Activated CD4-positive, alpha-beta memory T cell treated with anti-CD3 and anti-CD28 coated beads for 36 hours (primary cell): ENCODE measurements at regions not wholly inside any gene's neighbourhood (a gene's known extent, or its start where the extent isn't known, plus 50 kb on each side); places are given as distances from the start of the nearest gene placed in this dataset.

Source experiments
- CTCF ChIA-PET: fragments of 350-600 bp; sonication (Branson Sonifier 250); formaldehyde crosslinking; loops from one replicate; lab custom pipeline; 2021; ENCODE audit warnings: antibody characterized with exemption, inconsistent platforms; lab: Charles Lee
- POLR2A ChIA-PET: fragments of 350-600 bp; sonication (Branson Sonifier 250); formaldehyde crosslinking; loops from one replicate; lab custom pipeline; 2021; ENCODE audit warnings: antibody characterized with exemption; lab: Charles Lee
- DNase-seq: peaks from one replicate; pipeline ENCODE4 v3.0.0-alpha.2; 2020
- H3K27ac Mint-ChIP-seq: one replicate; pipeline ENCODE4 v1.8.0; 2021; ENCODE audit warnings: mixed read lengths
- H3K27me3 Mint-ChIP-seq: one replicate; pipeline ENCODE4 v1.8.0; 2021; ENCODE audit warnings: mixed read lengths
- H3K36me3 Mint-ChIP-seq: one replicate; pipeline ENCODE4 v1.8.0; 2021; ENCODE audit warnings: mixed read lengths
- H3K4me1 Mint-ChIP-seq: one replicate; pipeline ENCODE4 v1.8.0; 2021; ENCODE audit warnings: low read depth, mixed read lengths
- H3K4me3 Mint-ChIP-seq: one replicate; pipeline ENCODE4 v1.8.0; 2021; ENCODE audit warnings: mild to moderate bottlenecking, mixed read lengths
- H3K9me3 Mint-ChIP-seq: one replicate; pipeline ENCODE4 v1.8.0; 2021; ENCODE audit warnings: mixed read lengths
- intact Hi-C: fragments of 100-400 bp; cut with micrococcal nuclease; formaldehyde crosslinking; loops from one replicate; pipeline ENCODE4 v1.15.1; 2023

DNA sequence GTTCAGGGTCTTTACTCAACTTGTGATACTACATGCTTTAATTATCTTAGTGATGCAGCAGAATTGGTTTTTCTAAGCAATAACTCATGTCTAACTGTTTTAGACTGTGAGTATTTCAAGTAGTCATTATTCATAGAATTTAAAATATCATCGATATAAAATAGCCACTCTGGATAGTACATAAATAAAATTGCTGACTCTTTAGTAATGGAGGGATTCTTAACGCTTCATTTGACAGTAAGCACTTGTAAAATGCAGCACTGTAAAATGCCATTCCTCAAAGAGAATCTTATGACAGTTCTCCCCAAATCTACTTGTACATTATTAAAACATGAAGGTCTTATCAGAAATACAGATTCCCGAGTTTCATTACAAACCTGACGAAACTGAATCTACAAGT, 262.8 kb upstream of the LRFN5 start:
- Mint-ChIP-seq H3K9me3 (peaks cover 2% of the 10 kb centered on the region), H3K27ac (no peak overlapping the region), H3K36me3 (no peaks in the 10 kb centered on the region), H3K4me3 (no peak overlapping the region), H3K27me3 (no peaks in the 10 kb centered on the region), H3K4me1 (no peaks in the 10 kb centered on the region)
- ChIA-PET POLR2A (no interaction called here), CTCF (no interaction called here)
- DNase-seq: no peak
- intact Hi-C loops: no loop called here

DNA sequence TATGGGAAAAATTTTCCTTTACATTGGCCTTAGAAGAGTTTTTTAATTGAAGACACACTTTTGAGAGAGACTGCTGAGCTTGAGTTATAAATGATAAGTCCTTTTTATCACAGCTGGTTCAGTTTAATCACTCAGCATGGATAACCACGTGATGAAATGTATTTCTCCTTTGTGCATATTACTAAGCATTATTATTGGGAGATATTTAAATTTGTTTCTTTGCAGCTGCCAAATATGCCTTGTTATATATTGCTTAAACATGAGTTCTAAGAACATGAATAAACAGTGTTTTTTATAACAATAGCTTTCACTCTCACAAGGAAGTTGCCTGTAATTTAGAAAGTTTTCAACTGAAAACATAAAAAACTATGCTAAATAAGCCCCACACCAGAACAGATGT, 293.5 kb upstream of the LRFN5 start:
- no peak for DNase-seq
- CTCF ChIA-PET: no interaction called here
- H3K4me1 Mint-ChIP-seq: no peaks in the 10 kb centered on the region
- H3K4me3 Mint-ChIP-seq: no peak overlapping the region
- no peak overlapping the region for H3K27ac Mint-ChIP-seq
- H3K27me3 Mint-ChIP-seq: no peaks in the 10 kb centered on the region
- H3K9me3 Mint-ChIP-seq: peaks cover 8% of the 10 kb centered on the region
- intact Hi-C loops: no loop called here
- POLR2A ChIA-PET: no interaction called here
- no peaks in the 10 kb centered on the region for H3K36me3 Mint-ChIP-seq

DNA sequence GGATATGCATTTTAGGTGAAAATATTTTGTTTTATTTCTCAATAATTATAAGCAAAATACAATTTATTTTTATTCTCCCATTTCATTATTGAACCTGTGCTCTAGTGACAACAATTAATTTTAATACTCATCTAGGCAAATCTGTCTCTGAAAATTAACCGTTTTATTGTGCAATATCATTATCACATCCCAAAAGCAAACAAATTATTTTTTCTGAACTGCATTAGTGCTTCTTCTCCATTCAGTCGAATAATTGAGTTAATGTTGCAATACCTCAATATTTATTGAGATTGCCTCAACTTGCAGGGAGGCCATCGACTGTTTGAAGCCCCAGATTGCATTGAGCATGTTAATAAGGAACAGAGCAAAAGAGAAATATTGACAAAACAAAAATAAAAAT, 303.2 kb upstream of the LRFN5 start:
- H3K36me3 Mint-ChIP-seq: no peaks in the 10 kb centered on the region
- POLR2A ChIA-PET: no interaction called here
- intact Hi-C loops: no loop called here
- H3K4me1 Mint-ChIP-seq: no peaks in the 10 kb centered on the region
- CTCF ChIA-PET: no interaction called here
- no peak for DNase-seq
- no peaks in the 10 kb centered on the region for H3K9me3 Mint-ChIP-seq
- H3K4me3 Mint-ChIP-seq: no peak overlapping the region
- H3K27me3 Mint-ChIP-seq: no peaks in the 10 kb centered on the region
- H3K27ac Mint-ChIP-seq: no peak overlapping the region

DNA sequence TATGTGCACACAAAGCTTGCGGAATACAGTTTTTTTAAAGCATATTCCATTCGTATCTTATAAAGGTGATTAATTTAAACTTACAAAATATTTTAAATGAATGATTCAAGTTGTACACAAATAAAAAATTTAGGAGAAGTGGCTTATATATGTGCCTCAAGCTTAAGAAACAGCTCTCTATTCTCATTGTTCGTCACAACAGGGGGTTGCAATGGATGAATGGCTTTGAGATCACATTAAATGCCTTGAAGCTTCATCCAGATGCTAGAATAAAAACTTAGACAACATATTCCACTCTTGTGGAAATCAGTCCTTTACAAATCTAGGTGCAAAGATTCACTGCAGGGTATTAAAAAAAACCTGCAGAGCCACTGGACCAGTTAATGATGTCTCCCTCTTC, 303.9 kb upstream of the LRFN5 start:
- intact Hi-C loops: no loop called here
- H3K4me3 Mint-ChIP-seq: no peak overlapping the region
- POLR2A ChIA-PET: no interaction called here
- no peaks in the 10 kb centered on the region for H3K4me1 Mint-ChIP-seq
- no peak overlapping the region for H3K27ac Mint-ChIP-seq
- CTCF ChIA-PET: no interaction called here
- no peaks in the 10 kb centered on the region for H3K9me3 Mint-ChIP-seq
- no peaks in the 10 kb centered on the region for H3K36me3 Mint-ChIP-seq
- DNase-seq: no peak
- no peaks in the 10 kb centered on the region for H3K27me3 Mint-ChIP-seq

DNA sequence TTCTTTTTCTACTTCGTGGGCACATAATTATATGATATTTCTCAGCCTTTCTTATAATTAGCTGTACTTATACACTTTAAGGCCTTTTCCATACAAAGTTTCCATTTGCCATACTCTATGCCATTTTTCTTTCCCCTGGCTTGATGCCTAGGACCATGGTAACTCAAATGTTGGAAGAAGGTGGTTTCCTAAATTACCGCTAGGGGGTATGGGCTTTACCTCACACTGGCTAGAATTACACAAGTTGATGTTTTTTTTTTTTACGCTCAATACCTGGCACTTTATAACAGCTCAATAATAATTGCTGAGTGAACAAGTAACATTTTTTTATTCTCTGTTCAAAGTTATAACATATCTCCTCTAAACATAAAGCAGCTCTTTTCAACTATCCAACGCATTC, 306.8 kb upstream of the LRFN5 start:
- Mint-ChIP-seq H3K4me1 (no peaks in the 10 kb centered on the region), H3K9me3 (no peaks in the 10 kb centered on the region), H3K36me3 (no peaks in the 10 kb centered on the region), H3K27ac (no peak overlapping the region), H3K4me3 (no peak overlapping the region), H3K27me3 (no peaks in the 10 kb centered on the region)
- intact Hi-C loops: no loop called here
- ChIA-PET POLR2A (no interaction called here), CTCF (no interaction called here)
- DNase-seq: no peak

DNA sequence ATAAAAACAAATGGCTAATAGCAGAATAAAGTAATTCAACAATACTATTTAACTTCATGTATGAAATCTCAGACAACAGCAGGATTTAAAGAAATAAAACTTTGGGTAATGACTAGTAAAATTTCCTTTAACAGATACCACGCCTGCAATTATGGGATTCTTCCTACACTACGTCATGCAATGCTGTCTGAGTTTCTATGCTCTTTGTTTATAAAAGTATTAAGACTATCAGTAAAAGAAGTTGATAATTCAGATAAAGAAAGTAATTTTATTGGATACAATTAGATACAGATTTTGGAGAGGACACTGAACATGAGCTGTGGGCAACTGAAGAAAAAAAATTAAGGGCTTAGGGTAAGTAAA, 308.4 kb upstream of the LRFN5 start:
- no peak overlapping the region for H3K4me3 Mint-ChIP-seq
- no peaks in the 10 kb centered on the region for H3K4me1 Mint-ChIP-seq
- no peak overlapping the region for H3K27ac Mint-ChIP-seq

DNA sequence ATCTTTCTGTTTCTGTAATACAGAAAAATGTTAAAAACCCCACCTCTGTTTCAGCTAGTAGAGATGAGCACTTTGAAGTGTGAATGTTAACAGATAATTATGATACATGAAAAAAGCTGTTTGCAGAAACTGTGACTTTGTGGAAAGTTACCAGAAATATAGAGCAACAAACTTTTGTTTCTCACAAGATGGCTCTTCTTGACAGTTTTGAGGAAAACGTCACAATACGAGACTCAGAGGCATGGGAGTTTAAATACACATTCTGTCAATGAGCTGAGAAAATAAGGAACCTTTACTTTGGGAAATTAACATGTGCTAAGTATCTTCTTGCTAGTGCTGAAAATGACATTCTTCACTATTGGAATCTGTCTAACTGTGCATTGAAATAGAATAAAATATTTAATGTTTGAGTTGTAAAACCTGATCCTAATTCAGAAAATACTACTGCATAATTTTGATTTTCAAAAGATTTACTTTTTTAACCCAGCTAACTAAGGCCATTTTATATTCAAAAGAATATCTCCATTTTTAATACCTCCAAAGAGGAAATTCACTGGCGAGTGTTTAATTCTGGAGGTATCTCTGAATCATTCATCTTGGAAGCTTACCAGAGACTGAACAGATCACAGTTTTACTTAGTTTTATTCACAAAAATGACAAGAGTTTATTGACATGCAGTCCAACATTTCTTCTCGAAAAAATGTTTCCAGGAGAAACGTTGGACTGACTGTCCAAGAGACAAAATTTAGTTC, 308.9 kb upstream of the LRFN5 start:
- Mint-ChIP-seq H3K9me3 (peaks cover 6% of the 10 kb centered on the region), H3K4me3 (no peak overlapping the region), H3K27me3 (no peaks in the 10 kb centered on the region), H3K27ac (no peak overlapping the region), H3K4me1 (no peaks in the 10 kb centered on the region), H3K36me3 (no peaks in the 10 kb centered on the region)
- no peak for DNase-seq
- POLR2A ChIA-PET: no interaction called here
- intact Hi-C loops: no loop called here
- CTCF ChIA-PET: interaction anchor here (0.6 kb wide), 1 partner anchor 166 kb away, joined by 3 read pairs; no protein-coding TSS in a partner anchor

More for the DNA sequence above, 308.4 kb upstream of the LRFN5 start:
- CTCF ChIA-PET: interaction anchor here (0.6 kb wide), 1 partner anchor 166 kb away, joined by 3 read pairs; no protein-coding TSS in a partner anchor
- Mint-ChIP-seq H3K36me3 (no peaks in the 10 kb centered on the region), H3K9me3 (peaks cover 6% of the 10 kb centered on the region), H3K27me3 (no peaks in the 10 kb centered on the region)
- POLR2A ChIA-PET: no interaction called here
- intact Hi-C loops: no loop called here
- no peak for DNase-seq

DNA sequence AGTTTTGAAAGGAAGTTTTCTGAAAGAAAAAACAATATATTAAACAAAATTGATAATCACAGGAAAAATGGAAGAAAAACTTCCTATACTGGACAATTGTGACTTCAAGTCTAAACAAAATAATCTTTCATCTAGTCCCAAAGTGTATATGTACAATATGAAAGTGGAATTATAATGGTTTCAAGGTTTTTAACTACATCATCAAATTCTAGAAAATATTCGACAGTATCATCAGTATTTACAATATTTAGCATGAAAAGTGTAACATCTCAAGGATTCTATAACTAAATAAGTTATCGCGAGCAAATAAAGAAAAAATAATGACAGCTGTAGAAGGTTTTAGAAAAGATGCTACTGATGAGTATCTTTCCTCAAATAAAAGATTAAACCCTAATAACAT, 310.9 kb upstream of the LRFN5 start:
- no peak overlapping the region for H3K4me3 Mint-ChIP-seq
- H3K4me1 Mint-ChIP-seq: no peaks in the 10 kb centered on the region
- H3K27ac Mint-ChIP-seq: no peak overlapping the region
- H3K9me3 Mint-ChIP-seq: peaks cover 10% of the 10 kb centered on the region
- no peak for DNase-seq
- H3K27me3 Mint-ChIP-seq: no peaks in the 10 kb centered on the region
- H3K36me3 Mint-ChIP-seq: no peaks in the 10 kb centered on the region
- intact Hi-C loops: no loop called here
- POLR2A ChIA-PET: no interaction called here
- CTCF ChIA-PET: no interaction called here

DNA sequence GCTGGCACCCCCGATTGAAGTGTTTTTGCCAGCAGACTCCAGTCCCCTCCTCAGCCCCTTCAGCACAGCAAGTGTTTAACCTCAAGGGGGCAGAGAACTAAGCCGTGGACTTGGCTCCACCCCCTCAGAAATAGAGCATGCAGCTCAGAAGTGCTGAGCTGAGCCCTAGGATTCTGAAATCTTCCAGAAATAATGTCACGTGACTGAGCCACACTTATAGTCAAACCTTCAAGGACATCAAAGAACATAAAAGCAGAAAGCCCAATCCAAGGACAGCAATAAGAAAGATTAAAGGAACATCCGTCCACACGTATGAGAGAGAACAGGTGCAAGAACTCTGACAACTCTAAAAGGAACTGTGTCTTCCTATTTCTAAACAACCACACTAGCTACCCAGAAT, 317.7 kb upstream of the LRFN5 start:
- ChIA-PET CTCF (no interaction called here), POLR2A (no interaction called here)

DNA sequence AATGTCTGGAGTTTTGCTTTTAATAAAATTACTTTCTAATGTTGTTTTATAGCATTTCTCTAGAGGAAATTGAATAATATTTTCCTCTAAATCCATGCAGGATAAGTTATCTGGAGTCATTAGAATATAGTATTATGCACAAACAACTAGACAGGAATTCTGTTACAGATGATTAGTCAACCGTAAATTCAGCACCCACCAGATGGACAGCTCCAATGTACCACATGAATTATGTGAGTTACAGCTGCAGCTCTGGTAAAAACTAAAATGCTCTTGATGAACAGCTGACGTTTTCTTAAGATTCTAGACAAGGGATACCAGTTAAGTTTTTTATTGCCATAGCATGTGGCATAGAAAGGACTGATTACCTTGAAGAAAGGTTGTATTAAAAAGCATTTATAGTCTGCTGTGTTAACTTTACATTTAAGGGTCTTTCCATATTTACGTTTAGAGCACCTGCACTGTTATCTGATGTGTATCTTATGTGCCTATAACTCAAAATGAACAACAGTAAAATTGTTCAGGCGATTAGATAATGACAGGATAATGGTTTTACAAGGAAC, 321.4 kb upstream of the LRFN5 start:
- Mint-ChIP-seq H3K27me3 (no peaks in the 10 kb centered on the region), H3K27ac (no peak overlapping the region), H3K4me1 (no peaks in the 10 kb centered on the region), H3K4me3 (no peak overlapping the region), H3K36me3 (no peaks in the 10 kb centered on the region), H3K9me3 (peaks cover 13% of the 10 kb centered on the region)
- POLR2A ChIA-PET: no interaction called here
- CTCF ChIA-PET: no interaction called here
- DNase-seq: no peak
- intact Hi-C loops: no loop called here

More for the DNA sequence above, 317.7 kb upstream of the LRFN5 start:
- H3K27me3 Mint-ChIP-seq: no peaks in the 10 kb centered on the region
- H3K36me3 Mint-ChIP-seq: no peaks in the 10 kb centered on the region
- intact Hi-C loops: no loop called here
- peaks cover 21% of the 10 kb centered on the region for H3K9me3 Mint-ChIP-seq
- no peak for DNase-seq
- no peaks in the 10 kb centered on the region for H3K4me1 Mint-ChIP-seq
- no peak overlapping the region for H3K27ac Mint-ChIP-seq
- no peak overlapping the region for H3K4me3 Mint-ChIP-seq

DNA sequence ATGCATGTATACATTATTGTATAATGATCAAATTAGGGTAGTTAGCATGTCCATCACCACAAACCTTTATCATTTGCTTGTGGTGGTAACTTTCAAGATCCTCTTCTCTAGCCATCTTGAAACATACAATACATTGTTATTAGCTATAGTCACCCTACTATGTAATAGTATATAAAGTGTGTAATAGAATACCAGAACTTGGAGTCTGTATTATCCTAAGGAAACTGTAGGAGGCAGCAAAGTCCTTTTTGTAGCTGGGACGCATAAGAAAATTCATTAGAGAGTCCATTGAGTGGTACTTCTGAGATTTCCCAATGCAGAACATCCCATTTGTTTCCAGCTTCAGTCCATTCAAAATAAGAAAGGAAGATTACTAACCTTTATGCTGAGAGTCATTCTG, 325.9 kb upstream of the LRFN5 start:
- no peak overlapping the region for H3K27ac Mint-ChIP-seq
- peaks cover 11% of the 10 kb centered on the region for H3K9me3 Mint-ChIP-seq
- no peaks in the 10 kb centered on the region for H3K36me3 Mint-ChIP-seq
- POLR2A ChIA-PET: no interaction called here
- CTCF ChIA-PET: interaction anchor here (0.6 to 0.7 kb wide), 2 partner anchors 80 to 172 kb away, joined by 3 read pairs; no protein-coding TSS in a partner anchor
- no peak for DNase-seq
- intact Hi-C loops: no loop called here
- H3K4me3 Mint-ChIP-seq: no peak overlapping the region
- no peaks in the 10 kb centered on the region for H3K27me3 Mint-ChIP-seq
- H3K4me1 Mint-ChIP-seq: no peaks in the 10 kb centered on the region

DNA sequence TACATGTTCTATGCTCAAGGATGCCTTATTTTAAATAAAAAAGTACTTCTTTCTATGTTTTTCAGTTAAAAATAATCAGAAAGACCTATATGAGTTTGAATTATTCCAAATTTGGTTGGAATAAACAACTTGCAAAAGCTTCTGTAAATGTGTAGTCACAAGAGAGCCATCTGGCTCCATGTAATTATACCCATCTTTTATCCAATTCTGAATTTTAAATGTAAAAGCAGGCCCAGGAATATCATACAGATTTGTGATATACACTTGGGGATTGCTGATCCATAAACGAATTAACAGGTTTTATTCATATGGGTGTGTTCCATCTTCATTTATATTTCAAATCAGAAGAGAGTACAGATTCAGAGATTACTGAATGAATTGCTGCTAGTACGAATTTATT, 329.2 kb upstream of the LRFN5 start:
- intact Hi-C loops: no loop called here
- peaks cover 11% of the 10 kb centered on the region for H3K9me3 Mint-ChIP-seq
- no peaks in the 10 kb centered on the region for H3K4me1 Mint-ChIP-seq
- H3K4me3 Mint-ChIP-seq: no peak overlapping the region
- no peaks in the 10 kb centered on the region for H3K27me3 Mint-ChIP-seq
- H3K27ac Mint-ChIP-seq: no peak overlapping the region
- POLR2A ChIA-PET: no interaction called here
- no peak for DNase-seq
- CTCF ChIA-PET: no interaction called here
- H3K36me3 Mint-ChIP-seq: no peaks in the 10 kb centered on the region

DNA sequence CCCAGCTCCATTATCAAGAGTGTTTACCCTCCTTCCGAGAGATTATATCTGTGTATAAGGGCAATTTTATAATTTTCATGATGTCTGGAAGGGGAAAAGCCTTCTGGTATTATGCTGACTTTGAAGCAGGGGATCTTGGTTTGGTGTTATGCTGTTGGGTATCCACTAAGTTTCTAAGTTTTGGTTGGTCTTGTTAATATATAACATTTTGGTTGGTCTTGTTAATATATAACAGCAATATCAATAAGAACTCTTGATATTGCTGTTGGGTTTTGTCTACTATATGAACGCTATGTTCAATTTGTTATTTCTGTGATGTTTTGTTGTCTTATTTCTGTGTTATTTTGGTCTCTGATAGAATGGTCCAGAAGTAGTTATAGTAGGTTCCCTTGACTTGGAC, 349.2 kb upstream of the LRFN5 start:
- Mint-ChIP-seq H3K4me3 (no peak overlapping the region), H3K9me3 (peaks cover 4% of the 10 kb centered on the region), H3K27me3 (no peaks in the 10 kb centered on the region), H3K36me3 (no peaks in the 10 kb centered on the region), H3K4me1 (no peaks in the 10 kb centered on the region), H3K27ac (no peak overlapping the region)
- ChIA-PET CTCF (no interaction called here), POLR2A (no interaction called here)
- DNase-seq: no peak
- intact Hi-C loops: no loop called here
